Mammary epithelial cell (primary cell): ENCODE measurements at regions not wholly inside any gene's neighbourhood (a gene's known extent, or its start where the extent isn't known, plus 50 kb on each side); places are given as distances from the start of the nearest gene placed in this dataset.

ENCODE experiments used
- EZH2 ChIP-seq: IDR thresholded peaks from 2 replicates; pipeline ENCODE4 v1.6.1; 2012; ENCODE audit warnings: low read length, inconsistent platforms, borderline replicate concordance
- TF ChIP-seq, protein P1 (sequence below), 2 donors: IDR thresholded peaks in 1 of 2; conservative IDR thresholded peaks in 1 of 2; 2 replicates each; pipeline ENCODE4 v1.5.1; 2011 to 2012; ENCODE audit warnings: inconsistent platforms in 2 of 2, low read length in 2 of 2, mild to moderate bottlenecking in 2 of 2, control low read depth in 1 of 2, low read depth in 1 of 2; ENCODE audit not compliant: insufficient read depth in 1 of 2; ENCODE audit errors: extremely low read depth in 1 of 2

DNA sequence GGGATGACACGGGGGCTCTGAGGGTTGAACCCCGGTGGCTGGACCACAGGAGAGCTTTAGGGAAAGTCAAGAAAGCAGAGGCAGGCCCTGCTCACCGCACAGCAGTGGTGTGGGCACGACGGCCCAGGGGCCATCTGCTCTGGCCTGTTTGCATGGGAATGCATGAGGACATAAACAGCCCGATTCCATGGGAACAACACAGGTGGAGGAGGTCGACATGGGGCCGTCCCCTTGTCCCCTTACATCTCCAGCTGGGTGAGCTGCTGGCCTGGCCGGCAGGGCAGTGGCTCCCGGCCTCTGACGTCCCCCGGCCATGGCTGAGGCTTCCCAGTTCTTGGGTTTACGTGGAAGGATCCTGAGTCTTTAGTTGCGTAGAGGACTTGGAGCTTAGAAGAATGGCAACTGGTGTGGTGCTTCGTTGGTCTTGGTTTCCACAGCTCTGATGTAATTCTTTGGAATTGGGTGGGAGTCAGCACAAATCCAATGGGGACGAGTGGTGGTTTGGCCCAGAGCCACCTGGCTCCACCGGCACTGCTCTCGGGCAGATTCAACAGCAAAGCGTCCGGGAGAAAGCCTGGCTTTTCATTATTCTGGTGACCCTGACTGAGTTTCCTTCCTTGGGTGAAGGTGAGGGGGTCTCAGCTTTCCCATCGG is 98.3 kb upstream of the HDAC4 start:
- TF ChIP-seq, protein P1, sequence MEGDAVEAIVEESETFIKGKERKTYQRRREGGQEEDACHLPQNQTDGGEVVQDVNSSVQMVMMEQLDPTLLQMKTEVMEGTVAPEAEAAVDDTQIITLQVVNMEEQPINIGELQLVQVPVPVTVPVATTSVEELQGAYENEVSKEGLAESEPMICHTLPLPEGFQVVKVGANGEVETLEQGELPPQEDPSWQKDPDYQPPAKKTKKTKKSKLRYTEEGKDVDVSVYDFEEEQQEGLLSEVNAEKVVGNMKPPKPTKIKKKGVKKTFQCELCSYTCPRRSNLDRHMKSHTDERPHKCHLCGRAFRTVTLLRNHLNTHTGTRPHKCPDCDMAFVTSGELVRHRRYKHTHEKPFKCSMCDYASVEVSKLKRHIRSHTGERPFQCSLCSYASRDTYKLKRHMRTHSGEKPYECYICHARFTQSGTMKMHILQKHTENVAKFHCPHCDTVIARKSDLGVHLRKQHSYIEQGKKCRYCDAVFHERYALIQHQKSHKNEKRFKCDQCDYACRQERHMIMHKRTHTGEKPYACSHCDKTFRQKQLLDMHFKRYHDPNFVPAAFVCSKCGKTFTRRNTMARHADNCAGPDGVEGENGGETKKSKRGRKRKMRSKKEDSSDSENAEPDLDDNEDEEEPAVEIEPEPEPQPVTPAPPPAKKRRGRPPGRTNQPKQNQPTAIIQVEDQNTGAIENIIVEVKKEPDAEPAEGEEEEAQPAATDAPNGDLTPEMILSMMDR (conservative IDR thresholded peaks at IDR 0.05 in 1 of 2, IDR thresholded peaks at IDR 0.05 in 1 of 2; ENCODE audit: extremely low read depth in 1 of 2, insufficient read depth in 1 of 2, low read depth in 1 of 2, low read length in 2 of 2): no peak
- TF ChIP-seq EZH2: no peak
